A549 (cell line): ENCODE measurements at regions not wholly inside any gene's neighbourhood (a gene's known extent, or its start where the extent isn't known, plus 50 kb on each side); places are given as distances from the start of the nearest gene placed in this dataset.

Source experiments
- ATAC-seq, 2 experiments: fragments of 200-7000 bp in 1 of 2; fragments of >200 bp in 1 of 2; cut with Nextera tagmentation in 1 of 2; cut with Tn5 transposase in 1 of 2; 3 replicates each; pipeline versions ENCODE4 v1.8.0 to v1.9.1; 2018 to 2020; ENCODE audit warnings: mild to moderate bottlenecking in 1 of 2, moderate library complexity in 1 of 2
- CTCF ChIA-PET: fragments of 300-600 bp; sonication (Branson Sonifier 250); formaldehyde crosslinking; extraction: SDS; loops from one replicate; lab custom pipeline; 2021; ENCODE audit warnings: antibody characterized with exemption, inconsistent platforms; lab: Yijun Ruan, JAX
- POLR2A ChIA-PET: fragments of 350-600 bp; formaldehyde crosslinking; extraction: SDS; loops from one replicate; lab custom pipeline; 2021; ENCODE audit warnings: antibody characterized with exemption, inconsistent platforms; lab: Yijun Ruan, JAX
- DNase-seq, 2 experiments: peaks; one replicate each; pipeline versions ENCODE4 v3.0.0 to v3.0.0-alpha.2; 2011 to 2016; ENCODE audit warnings: low read depth in 1 of 2, low spot score in 1 of 2
- FAIRE-seq: peaks from 2 replicates; lab custom pipeline; 2011; peaks lifted over from hg19 to GRCh38; lab: Jason Lieb, UNC
- H3K27ac ChIP-seq, 2 experiments: fragments of >200 bp; sonication (Bioruptor Twin); formaldehyde crosslinking; 3 replicates each; pipeline ENCODE4 v1.5.1; 2016 to 2017
- H3K4me1 ChIP-seq: fragments of >200 bp; sonication (Bioruptor Twin); formaldehyde crosslinking; 3 replicates; pipeline ENCODE4 v1.6.1; 2016
- H3K4me2 ChIP-seq: fragments of >200 bp; sonication (Bioruptor Twin); formaldehyde crosslinking; 3 replicates; pipeline ENCODE4 v1.6.1; 2016
- H3K4me3 ChIP-seq: fragments of >200 bp; sonication (Bioruptor Twin); formaldehyde crosslinking; 3 replicates; pipeline ENCODE4 v1.5.1; 2016
- H3K9me3 ChIP-seq: fragments of >200 bp; sonication (Bioruptor Twin); formaldehyde crosslinking; 3 replicates; pipeline ENCODE4 v1.6.1; 2016
- CBX2 ChIP-seq: fragments of 200-600 bp; sonication (generic); IDR thresholded peaks from 2 replicates; pipeline ENCODE4 v1.6.1; 2016; ENCODE audit warnings: low read depth, mild to moderate bottlenecking, borderline replicate concordance
- CHD2 ChIP-seq: fragments of 150-350 bp; IDR thresholded peaks from 2 replicates; pipeline ENCODE4 v1.6.1; 2014; ENCODE audit warnings: low read length; ENCODE audit not compliant: partially characterized antibody
- EHMT2 ChIP-seq: fragments of 200-600 bp; sonication (generic); IDR thresholded peaks from 2 replicates; pipeline ENCODE4 v1.6.1; 2016; ENCODE audit warnings: antibody characterized with exemption, low read depth, mild to moderate bottlenecking, moderate library complexity
- EP300 ChIP-seq, 2 experiments: fragments of >200 bp; sonication (Bioruptor Twin); formaldehyde crosslinking; IDR thresholded peaks; 2 replicates in 1 of 2; 3 replicates in 1 of 2; pipeline ENCODE4 v1.6.1; 2016 to 2017
- FOSL2 ChIP-seq, 2 experiments: fragments of 450-650 bp in 1 of 2; fragments of >200 bp in 1 of 2; sonication (Bioruptor Twin) in 1 of 2; formaldehyde crosslinking; IDR thresholded peaks; 2 replicates each; pipeline versions ENCODE4 v1.5.0 to v1.6.1; 2016 to 2020; ENCODE audit warnings: mild to moderate bottlenecking in 1 of 2, moderate library complexity in 1 of 2
- FOXS1 ChIP-seq: fragments of 250-450 bp; sonication (Bioruptor Pico); IDR thresholded peaks from 2 replicates; pipeline ENCODE4 v1.5.0; 2020; ENCODE audit warnings: mild to moderate bottlenecking, moderate library complexity
- HEYL ChIP-seq: fragments of 250-450 bp; sonication (Bioruptor Pico); IDR thresholded peaks from 2 replicates; pipeline ENCODE4 v1.8.0; 2021; ENCODE audit warnings: mild to moderate bottlenecking, moderate library complexity
- HOXB5 ChIP-seq: fragments of 250-450 bp; sonication (Bioruptor Pico); IDR thresholded peaks from 2 replicates; pipeline ENCODE4 v1.5.0; 2020; ENCODE audit warnings: mild to moderate bottlenecking, moderate library complexity
- JUNB ChIP-seq: fragments of >200 bp; sonication (Bioruptor Twin); formaldehyde crosslinking; IDR thresholded peaks from 2 replicates; pipeline ENCODE4 v1.6.1; 2016
- KDM5A ChIP-seq: fragments of 200-600 bp; sonication (generic); IDR thresholded peaks from 2 replicates; pipeline ENCODE4 v1.6.1; 2016; ENCODE audit warnings: antibody characterized with exemption, mild to moderate bottlenecking
- MAFK ChIP-seq: fragments of 450-650 bp; IDR thresholded peaks from 2 replicates; pipeline ENCODE4 v1.6.1; 2014; ENCODE audit not compliant: partially characterized antibody
- MAX ChIP-seq: IDR thresholded peaks from 2 replicates; pipeline ENCODE4 v1.6.1; 2012
- NFE2L2 ChIP-seq: fragments of 150-350 bp; conservative IDR thresholded peaks from 2 replicates; pipeline ENCODE4 v1.6.1; 2014; ENCODE audit warnings: low read length
- NPAS2 ChIP-seq: fragments of 250-450 bp; sonication (Bioruptor Pico); IDR thresholded peaks from 2 replicates; pipeline ENCODE4 v1.8.0; 2022; ENCODE audit warnings: mild to moderate bottlenecking, moderate library complexity, borderline replicate concordance
- POLR2AphosphoS2 ChIP-seq: conservative IDR thresholded peaks from 2 replicates; pipeline ENCODE4 v1.6.1; 2012; ENCODE audit warnings: low read length, improper control_type of control experiment, inconsistent platforms
- RAD21 ChIP-seq, 2 experiments: fragments of >200 bp in 1 of 2; sonication (Bioruptor Twin) in 1 of 2; formaldehyde crosslinking in 1 of 2; IDR thresholded peaks in 1 of 2; conservative IDR thresholded peaks in 1 of 2; 2 replicates in 1 of 2; 3 replicates in 1 of 2; pipeline ENCODE4 v1.6.1; 2012 to 2018; ENCODE audit warnings: inconsistent platforms in 1 of 2
- RARB ChIP-seq: fragments of 250-450 bp; sonication (Bioruptor Pico); IDR thresholded peaks from 2 replicates; pipeline ENCODE4 v1.8.0; 2021; ENCODE audit warnings: mild to moderate bottlenecking, moderate library complexity
- RCOR1 ChIP-seq: fragments of 150-350 bp; IDR thresholded peaks from 2 replicates; pipeline ENCODE4 v1.6.1; 2014; ENCODE audit warnings: antibody characterized with exemption, low read length, low read depth
- TP53 ChIP-seq: fragments of 250-450 bp; sonication (Bioruptor Pico); IDR thresholded peaks from 2 replicates; pipeline ENCODE4 v1.5.0; 2021; ENCODE audit warnings: mild to moderate bottlenecking, moderate library complexity
- ZC3H11A ChIP-seq: fragments of 450-650 bp; IDR thresholded peaks from 2 replicates; pipeline ENCODE4 v1.6.1; 2014; ENCODE audit warnings: antibody characterized with exemption, mild to moderate bottlenecking
- ZFP36 ChIP-seq: fragments of 450-650 bp; IDR thresholded peaks from 2 replicates; pipeline ENCODE4 v1.6.1; 2014; ENCODE audit warnings: borderline replicate concordance; ENCODE audit not compliant: partially characterized antibody
- WGBS: methylation state at CpG from one replicate; pipeline ENCODE4 v1.1.6; 2017; ENCODE audit errors: missing lambda C conversion rate; 5-methylcytosine and 5-hydroxymethylcytosine counted together
- TF ChIP-seq, protein P1 (sequence below): fragments of 150-350 bp; IDR thresholded peaks from 2 replicates; pipeline ENCODE4 v1.6.1; 2014; ENCODE audit warnings: low read depth, mild to moderate bottlenecking, low read length
- TF ChIP-seq, protein P2 (sequence below): fragments of 200-600 bp; sonication (generic); IDR thresholded peaks from 2 replicates; pipeline ENCODE4 v1.6.1; 2016; ENCODE audit warnings: antibody characterized with exemption, mild to moderate bottlenecking, moderate library complexity

DNA sequence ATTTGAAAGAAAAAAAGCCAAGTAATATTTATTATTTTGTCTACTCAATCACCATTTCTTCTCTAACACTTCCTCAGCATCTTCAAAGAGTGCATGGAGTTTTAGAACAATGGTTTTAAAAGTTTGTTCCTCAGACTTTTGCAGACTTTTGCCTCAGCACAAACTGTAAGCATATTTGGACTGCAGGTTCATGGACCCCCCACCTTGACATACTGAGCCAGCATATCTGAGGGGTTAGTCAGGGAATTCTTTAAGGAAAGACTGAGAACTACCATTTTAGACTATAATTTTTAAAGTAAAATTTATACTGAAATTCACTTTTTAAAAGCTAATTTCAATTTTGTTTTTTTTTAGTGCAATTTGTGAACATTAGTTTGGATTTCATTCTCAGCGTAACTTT is 1676.8 kb upstream of the PCDH20 start:
- DNase-seq (no peak), FAIRE-seq (no peak), ATAC-seq (no peak)
- Histone ChIP-seq H3K9me3 (no peaks in the 10 kb centered on the region), H3K4me2 (no peak overlapping the region), H3K4me3 (no peak overlapping the region), H3K27ac (no peak overlapping the region), H3K4me1 (no peaks in the 10 kb centered on the region)
- CTCF ChIA-PET: no interaction called here
- POLR2A ChIA-PET: no interaction called here
- 87% methylated on average over 1 of the region's 1 CpG for whole genome bisulfite sequencing
- TF ChIP-seq, protein P1, sequence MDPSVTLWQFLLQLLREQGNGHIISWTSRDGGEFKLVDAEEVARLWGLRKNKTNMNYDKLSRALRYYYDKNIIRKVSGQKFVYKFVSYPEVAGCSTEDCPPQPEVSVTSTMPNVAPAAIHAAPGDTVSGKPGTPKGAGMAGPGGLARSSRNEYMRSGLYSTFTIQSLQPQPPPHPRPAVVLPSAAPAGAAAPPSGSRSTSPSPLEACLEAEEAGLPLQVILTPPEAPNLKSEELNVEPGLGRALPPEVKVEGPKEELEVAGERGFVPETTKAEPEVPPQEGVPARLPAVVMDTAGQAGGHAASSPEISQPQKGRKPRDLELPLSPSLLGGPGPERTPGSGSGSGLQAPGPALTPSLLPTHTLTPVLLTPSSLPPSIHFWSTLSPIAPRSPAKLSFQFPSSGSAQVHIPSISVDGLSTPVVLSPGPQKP: no peak
- no peak for TF ChIP-seq RARB (CRISPR knock-in tag)
- TF ChIP-seq, all 56 proteins: peak for 0

- no peak for FAIRE-seq
These were observed 1674.9 kb upstream of the PCDH20 start for GRCh38 chr13:63090524-63090923.

DNA sequence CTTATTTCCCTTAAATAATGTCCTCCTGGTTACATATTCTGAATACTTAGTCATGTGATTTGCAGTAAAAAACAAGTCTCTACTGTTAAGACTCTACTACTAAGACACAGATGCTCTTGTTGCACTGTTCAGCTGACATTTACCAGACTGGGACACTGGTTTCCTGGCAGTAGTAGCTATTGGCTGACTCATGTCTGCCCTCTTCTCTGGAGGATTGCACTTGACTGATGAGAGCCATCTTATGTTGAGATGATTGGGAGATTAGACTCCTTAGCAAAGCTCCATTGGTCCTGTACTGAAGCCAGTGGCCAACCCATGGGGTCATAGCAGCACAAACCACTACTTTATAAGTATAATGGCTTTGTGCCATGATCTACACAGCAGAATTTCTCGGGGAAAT is 1672.6 kb upstream of the PCDH20 start:
- TF ChIP-seq TP53 (CRISPR knock-in tag) (no peak), EHMT2 (no peak), RAD21 (conservative IDR thresholded peaks at IDR 0.05 in 1 of 2, IDR thresholded peaks at IDR 0.05 in 1 of 2) (no peak), CBX2 (no peak), CHD2 (no peak), MAX (no peak), POLR2AphosphoS2 (no peak), MAFK (no peak), ZFP36 (no peak), JUNB (no peak), EP300 (IDR thresholded peaks at IDR 0.05) (no peak), HOXB5 (CRISPR knock-in tag) (no peak), FOSL2 (IDR thresholded peaks at IDR 0.05) (no peak), FOSL2 (CRISPR knock-in tag; IDR thresholded peaks at IDR 0.05) (no peak), FOXS1 (CRISPR knock-in tag) (no peak), ZC3H11A (no peak), RCOR1 (no peak), NPAS2 (CRISPR knock-in tag) (no peak), KDM5A (no peak)
- TF ChIP-seq, protein P1: no peak
- TF ChIP-seq, protein P2, sequence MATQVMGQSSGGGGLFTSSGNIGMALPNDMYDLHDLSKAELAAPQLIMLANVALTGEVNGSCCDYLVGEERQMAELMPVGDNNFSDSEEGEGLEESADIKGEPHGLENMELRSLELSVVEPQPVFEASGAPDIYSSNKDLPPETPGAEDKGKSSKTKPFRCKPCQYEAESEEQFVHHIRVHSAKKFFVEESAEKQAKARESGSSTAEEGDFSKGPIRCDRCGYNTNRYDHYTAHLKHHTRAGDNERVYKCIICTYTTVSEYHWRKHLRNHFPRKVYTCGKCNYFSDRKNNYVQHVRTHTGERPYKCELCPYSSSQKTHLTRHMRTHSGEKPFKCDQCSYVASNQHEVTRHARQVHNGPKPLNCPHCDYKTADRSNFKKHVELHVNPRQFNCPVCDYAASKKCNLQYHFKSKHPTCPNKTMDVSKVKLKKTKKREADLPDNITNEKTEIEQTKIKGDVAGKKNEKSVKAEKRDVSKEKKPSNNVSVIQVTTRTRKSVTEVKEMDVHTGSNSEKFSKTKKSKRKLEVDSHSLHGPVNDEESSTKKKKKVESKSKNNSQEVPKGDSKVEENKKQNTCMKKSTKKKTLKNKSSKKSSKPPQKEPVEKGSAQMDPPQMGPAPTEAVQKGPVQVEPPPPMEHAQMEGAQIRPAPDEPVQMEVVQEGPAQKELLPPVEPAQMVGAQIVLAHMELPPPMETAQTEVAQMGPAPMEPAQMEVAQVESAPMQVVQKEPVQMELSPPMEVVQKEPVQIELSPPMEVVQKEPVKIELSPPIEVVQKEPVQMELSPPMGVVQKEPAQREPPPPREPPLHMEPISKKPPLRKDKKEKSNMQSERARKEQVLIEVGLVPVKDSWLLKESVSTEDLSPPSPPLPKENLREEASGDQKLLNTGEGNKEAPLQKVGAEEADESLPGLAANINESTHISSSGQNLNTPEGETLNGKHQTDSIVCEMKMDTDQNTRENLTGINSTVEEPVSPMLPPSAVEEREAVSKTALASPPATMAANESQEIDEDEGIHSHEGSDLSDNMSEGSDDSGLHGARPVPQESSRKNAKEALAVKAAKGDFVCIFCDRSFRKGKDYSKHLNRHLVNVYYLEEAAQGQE: no peak
- TF ChIP-seq, all 56 proteins: peak for 0
- H3K4me2 ChIP-seq: no peak overlapping the region
- no peak for ATAC-seq
- no peak for DNase-seq
- CTCF ChIA-PET: no interaction called here
- no peak for FAIRE-seq
- no peak overlapping the region for H3K27ac ChIP-seq
- no peaks in the 10 kb centered on the region for H3K9me3 ChIP-seq
- H3K4me3 ChIP-seq: no peak overlapping the region
- 25% methylated on average over 1 of the region's 1 CpG for WGBS
- POLR2A ChIA-PET: no interaction called here
- no peaks in the 10 kb centered on the region for H3K4me1 ChIP-seq

More at GRCh38 chr13:63090524-63090923, 1674.9 kb upstream of the PCDH20 start:
- DNase-seq (no peak), ATAC-seq (no peak)
- no peak overlapping the region for H3K4me2 ChIP-seq
- no peaks in the 10 kb centered on the region for H3K4me1 ChIP-seq
- H3K9me3 ChIP-seq: no peaks in the 10 kb centered on the region
- no peak overlapping the region for H3K4me3 ChIP-seq
- H3K27ac ChIP-seq: no peak overlapping the region
- WGBS: 4% methylated on average over 1 of the region's 1 CpG
- CTCF ChIA-PET: no interaction called here
- POLR2A ChIA-PET: no interaction called here
- no peak for TF ChIP-seq HEYL (CRISPR knock-in tag)
- TF ChIP-seq NFE2L2: no peak
